ENCODE measurements at regions not wholly inside any gene's neighbourhood (a gene's known extent, or its start where the extent isn't known, plus 50 kb on each side); places are given as distances from the start of the nearest gene placed in this dataset.

GRCh38 chr3:3743754-3744153 lies 55.5 kb upstream of the LRRN1 start:
- TF ChIP-seq EZH2 (IDR thresholded peaks at IDR 0.05; ENCODE audit: borderline replicate concordance, low read depth, low read length) (no peak), CHD7 (IDR thresholded peaks at IDR 0.05; ENCODE audit: low read depth, low read length) (no peak), CTCF (IDR thresholded peaks at IDR 0.05 in 2 of 3, conservative IDR thresholded peaks at IDR 0.05 in 1 of 3; ENCODE audit: insufficient read depth in 2 of 3, low read depth in 1 of 3, low read length in 3 of 3) (no peak), KLF10 (CRISPR knock-in tag; IDR thresholded peaks at IDR 0.05) (no peak)

Measured in K562 (cell line).